ENCODE measurements at regions not wholly inside any gene's neighbourhood (a gene's known extent, or its start where the extent isn't known, plus 50 kb on each side); places are given as distances from the start of the nearest gene placed in this dataset.

GRCh38 chr13:103371271-103371670 is 305.1 kb upstream of the SLC10A2 start:
- TF ChIP-seq POLR2A (IDR thresholded peaks at IDR 0.05; ENCODE audit: extremely low read depth, insufficient read length): no peak
- no peak for TF ChIP-seq MYC (IDR thresholded peaks at IDR 0.05; ENCODE audit: low read depth, low read length)
- TF ChIP-seq CTCF (IDR thresholded peaks at IDR 0.05; ENCODE audit: low read depth, low read length): no peak
- TF ChIP-seq MAX (IDR thresholded peaks at IDR 0.05; ENCODE audit: low read depth, low read length): no peak
- DNase-seq (ENCODE audit: low read depth): no peak
- H3K4me3 ChIP-seq (ENCODE audit: low read depth, low read length): no peak overlapping the region

- TF ChIP-seq CTCF (IDR thresholded peaks at IDR 0.05; ENCODE audit: low read depth, low read length) (no peak), MYC (IDR thresholded peaks at IDR 0.05; ENCODE audit: low read depth, low read length) (no peak), POLR2A (IDR thresholded peaks at IDR 0.05; ENCODE audit: extremely low read depth, insufficient read length) (no peak), MAX (IDR thresholded peaks at IDR 0.05; ENCODE audit: low read depth, low read length) (no peak)
- no peak overlapping the region for H3K4me3 ChIP-seq (ENCODE audit: low read depth, low read length)
- DNase-seq (ENCODE audit: low read depth): no peak
Measured at GRCh38 chr13:103370790-103371189, 304.6 kb upstream of the SLC10A2 start.

GRCh38 chr13:103358255-103358932 is 292.2 kb upstream of the SLC10A2 start:
- TF ChIP-seq CTCF (IDR thresholded peaks at IDR 0.05; ENCODE audit: low read depth, low read length): no peak
- TF ChIP-seq MAX (IDR thresholded peaks at IDR 0.05; ENCODE audit: low read depth, low read length): no peak
- no peak for TF ChIP-seq MYC (IDR thresholded peaks at IDR 0.05; ENCODE audit: low read depth, low read length)
- no peak for DNase-seq (ENCODE audit: low read depth)
- no peak overlapping the region for H3K4me3 ChIP-seq (ENCODE audit: low read depth, low read length)

GRCh38 chr13:103356226-103356864 is 290.1 kb upstream of the SLC10A2 start:
- TF ChIP-seq MYC (IDR thresholded peaks at IDR 0.05; ENCODE audit: low read depth, low read length) (no peak), POLR2A (IDR thresholded peaks at IDR 0.05; ENCODE audit: extremely low read depth, insufficient read length) (no peak), CTCF (IDR thresholded peaks at IDR 0.05; ENCODE audit: low read depth, low read length) (no peak), MAX (IDR thresholded peaks at IDR 0.05; ENCODE audit: low read depth, low read length) (no peak)
- DNase-seq (ENCODE audit: low read depth): no peak
- no peak overlapping the region for H3K4me3 ChIP-seq (ENCODE audit: low read depth, low read length)

GRCh38 chr13:103354171-103354570 is 288.0 kb upstream of the SLC10A2 start:
- no peak for DNase-seq (ENCODE audit: low read depth)
- no peak for TF ChIP-seq MYC (IDR thresholded peaks at IDR 0.05; ENCODE audit: low read depth, low read length)
- no peak for TF ChIP-seq POLR2A (IDR thresholded peaks at IDR 0.05; ENCODE audit: extremely low read depth, insufficient read length)
- no peak for TF ChIP-seq CTCF (IDR thresholded peaks at IDR 0.05; ENCODE audit: low read depth, low read length)
- TF ChIP-seq MAX (IDR thresholded peaks at IDR 0.05; ENCODE audit: low read depth, low read length): no peak
- H3K4me3 ChIP-seq (ENCODE audit: low read depth, low read length): no peak overlapping the region

All from NB4 (cell line).